ENCODE measurements at regions not wholly inside any gene's neighbourhood (a gene's known extent, or its start where the extent isn't known, plus 50 kb on each side); places are given as distances from the start of the nearest gene placed in this dataset.

- TF ChIP-seq, protein P1, sequence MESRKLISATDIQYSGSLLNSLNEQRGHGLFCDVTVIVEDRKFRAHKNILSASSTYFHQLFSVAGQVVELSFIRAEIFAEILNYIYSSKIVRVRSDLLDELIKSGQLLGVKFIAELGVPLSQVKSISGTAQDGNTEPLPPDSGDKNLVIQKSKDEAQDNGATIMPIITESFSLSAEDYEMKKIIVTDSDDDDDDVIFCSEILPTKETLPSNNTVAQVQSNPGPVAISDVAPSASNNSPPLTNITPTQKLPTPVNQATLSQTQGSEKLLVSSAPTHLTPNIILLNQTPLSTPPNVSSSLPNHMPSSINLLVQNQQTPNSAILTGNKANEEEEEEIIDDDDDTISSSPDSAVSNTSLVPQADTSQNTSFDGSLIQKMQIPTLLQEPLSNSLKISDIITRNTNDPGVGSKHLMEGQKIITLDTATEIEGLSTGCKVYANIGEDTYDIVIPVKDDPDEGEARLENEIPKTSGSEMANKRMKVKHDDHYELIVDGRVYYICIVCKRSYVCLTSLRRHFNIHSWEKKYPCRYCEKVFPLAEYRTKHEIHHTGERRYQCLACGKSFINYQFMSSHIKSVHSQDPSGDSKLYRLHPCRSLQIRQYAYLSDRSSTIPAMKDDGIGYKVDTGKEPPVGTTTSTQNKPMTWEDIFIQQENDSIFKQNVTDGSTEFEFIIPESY (IDR thresholded peaks at IDR 0.05; ENCODE audit: extremely low read depth, insufficient replicate concordance, low read length) = no peak
- TF ChIP-seq CBX3 (IDR thresholded peaks at IDR 0.05; ENCODE audit: low read depth) (no peak), TCF7L2 (IDR thresholded peaks at IDR 0.05; ENCODE audit: borderline replicate concordance, extremely low read depth, insufficient read depth, insufficient read length) (no peak), ZFX (IDR thresholded peaks at IDR 0.05) (no peak)
Measured at GRCh38 chr15:67946701-67947100, 106.9 kb upstream of the RNU6-1 start (continued).

GRCh38 chr15:67947254-67948039 is 106.7 kb upstream of the PIAS1 start:
- no peaks in the 10 kb centered on the region for H3K27me3 ChIP-seq (ENCODE audit: insufficient read depth, low read length)
- no peaks in the 10 kb centered on the region for H3K9me2 ChIP-seq (ENCODE audit: insufficient read depth)
- no peaks in the 10 kb centered on the region for H3K79me2 ChIP-seq (ENCODE audit: insufficient read depth, low read length)
- no peaks in the 10 kb centered on the region for H3K9me3 ChIP-seq (ENCODE audit: control insufficient read depth in 1 of 2, insufficient read depth in 1 of 2, low read depth in 1 of 2, low read length in 2 of 2)
- BruUV-seq (replicated peaks) = no TSS peak
- H3K9ac ChIP-seq (ENCODE audit: low read length) = no peak overlapping the region
- H3K27ac ChIP-seq (ENCODE audit: low read depth, low read length) = no peak overlapping the region
- H3K4me2 ChIP-seq (ENCODE audit: low read length) = no peak overlapping the region
- H3K4me1 ChIP-seq (ENCODE audit: control insufficient read depth in 1 of 2, insufficient read depth in 2 of 2, low read length in 2 of 2) = peaks cover 13 to 15% of the 10 kb centered on the region in 2 experiments; a peak in 3 of 4 replicates
- H4K20me1 ChIP-seq (ENCODE audit: insufficient read depth) = no peaks in the 10 kb centered on the region
- CTCF ChIA-PET = no interaction called here
- TF ChIP-seq ZFX (IDR thresholded peaks at IDR 0.05) (no peak), ATF3 (IDR thresholded peaks at IDR 0.05) (no peak), SRF (IDR thresholded peaks at IDR 0.05; ENCODE audit: low read depth) (no peak), ZNF274 (IDR thresholded peaks at IDR 0.05; ENCODE audit: low read depth, low read length) (no peak)
- H2AFZ ChIP-seq (ENCODE audit: low read depth, low read length, poor library complexity, severe bottlenecking) = no peak overlapping the region
- H3K4me3 ChIP-seq (replicated peaks in 1 of 2; ENCODE audit: low read depth in 1 of 2, low read length in 2 of 2) = no peak overlapping the region
- RAD21 ChIA-PET (ENCODE audit: low non-redundant PET in 1 of 2, low total read pairs in 2 of 2, uncharacterized antibody in 2 of 2, unreplicated experiment in 2 of 2) = no interaction called here
- intact Hi-C loops (cut with micrococcal nuclease) = no loop called here
- no peaks in the 10 kb centered on the region for H3K36me3 ChIP-seq (ENCODE audit: control insufficient read depth in 1 of 2, insufficient read depth in 2 of 2, low read length in 2 of 2)
- DNase-seq (ENCODE audit: low read depth, low spot score) (no peak), ATAC-seq (no peak)
- POLR2A ChIA-PET = no interaction called here

Measured in HCT116 (cell line).